ENCODE measurements at regions not wholly inside any gene's neighbourhood (a gene's known extent, or its start where the extent isn't known, plus 50 kb on each side); places are given as distances from the start of the nearest gene placed in this dataset.

GRCh38 chr2:60313470-60314172 lies 239.8 kb downstream of the BCL11A start:
- TF ChIP-seq CTCF (IDR thresholded peaks at IDR 0.05; ENCODE audit: low read length) (no peak), EZH2 (IDR thresholded peaks at IDR 0.05; ENCODE audit: borderline replicate concordance, low read length) (no peak)

All from OCI-LY1 (cell line).